Activated CD8-positive, alpha-beta T cell treated with anti-CD3 and anti-CD28 coated beads for 36 hours (primary cell): ENCODE measurements at regions not wholly inside any gene's neighbourhood (a gene's known extent, or its start where the extent isn't known, plus 50 kb on each side); places are given as distances from the start of the nearest gene placed in this dataset.

Experiments
- ATAC-seq: fragments of 200-7000 bp; cut with Tn5 transposase; one replicate; pipeline ENCODE4 v1.10.0; 2021; ENCODE audit warnings: mild to moderate bottlenecking, moderate library complexity
- CTCF ChIA-PET: fragments of 350-600 bp; sonication (Branson Sonifier 250); formaldehyde crosslinking; loops from one replicate; lab custom pipeline; 2021; ENCODE audit warnings: antibody characterized with exemption; lab: Charles Lee
- POLR2A ChIA-PET: fragments of 350-600 bp; sonication (Branson Sonifier 250); formaldehyde crosslinking; loops from one replicate; lab custom pipeline; 2021; ENCODE audit warnings: antibody characterized with exemption; lab: Charles Lee
- DNase-seq: peaks from one replicate; pipeline ENCODE4 v3.0.0-alpha.2; 2020
- H3K27ac Mint-ChIP-seq: one replicate; pipeline ENCODE4 v1.8.0; 2021; ENCODE audit warnings: mild to moderate bottlenecking, mixed read lengths
- H3K27me3 Mint-ChIP-seq: one replicate; pipeline ENCODE4 v1.8.0; 2021; ENCODE audit warnings: mixed read lengths
- H3K36me3 Mint-ChIP-seq: one replicate; pipeline ENCODE4 v1.8.0; 2021; ENCODE audit warnings: low read depth, mixed read lengths
- H3K4me1 Mint-ChIP-seq: one replicate; pipeline ENCODE4 v1.8.0; 2021; ENCODE audit warnings: low read depth, mixed read lengths
- H3K4me3 Mint-ChIP-seq: one replicate; pipeline ENCODE4 v1.8.0; 2021; ENCODE audit warnings: mild to moderate bottlenecking, moderate library complexity, mixed read lengths
- H3K9me3 Mint-ChIP-seq: one replicate; pipeline ENCODE4 v1.8.0; 2021; ENCODE audit warnings: mixed read lengths
- CTCF ChIP-seq: fragments of 200-600 bp; IDR thresholded peaks from one replicate; pipeline ENCODE4 v1.8.0; 2022; ENCODE audit warnings: antibody characterized with exemption, mild to moderate bottlenecking
- intact Hi-C: fragments of 100-400 bp; cut with micrococcal nuclease; formaldehyde crosslinking; loops from one replicate; pipeline ENCODE4 v1.10.0; 2022

- no peak overlapping the region for H3K27ac Mint-ChIP-seq
- no peaks in the 10 kb centered on the region for H3K27me3 Mint-ChIP-seq
- no peak for TF ChIP-seq CTCF
- DNase-seq: no peak
- ATAC-seq: no peak
- no peaks in the 10 kb centered on the region for H3K36me3 Mint-ChIP-seq
- POLR2A ChIA-PET: no interaction called here
- peaks cover 6% of the 10 kb centered on the region for H3K9me3 Mint-ChIP-seq
- intact Hi-C loops: no loop called here
- no peaks in the 10 kb centered on the region for H3K4me1 Mint-ChIP-seq
- no peak overlapping the region for H3K4me3 Mint-ChIP-seq
- CTCF ChIA-PET: no interaction called here
These were observed 766.9 kb upstream of the ADGRL4 start for GRCh38 chr1:79773385-79773784.

- CTCF ChIA-PET: no interaction called here
- DNase-seq: no peak
- H3K36me3 Mint-ChIP-seq: no peaks in the 10 kb centered on the region
- no peak for ATAC-seq
- POLR2A ChIA-PET: no interaction called here
- H3K27me3 Mint-ChIP-seq: no peaks in the 10 kb centered on the region
- H3K9me3 Mint-ChIP-seq: peaks cover 10% of the 10 kb centered on the region
- intact Hi-C loops: no loop called here
- no peaks in the 10 kb centered on the region for H3K4me1 Mint-ChIP-seq
- TF ChIP-seq CTCF: no peak
- H3K27ac Mint-ChIP-seq: no peak overlapping the region
- H3K4me3 Mint-ChIP-seq: no peak overlapping the region
These were observed 755.9 kb upstream of the ADGRL4 start for GRCh38 chr1:79762461-79762860.

- Mint-ChIP-seq H3K27ac (no peak overlapping the region), H3K36me3 (no peaks in the 10 kb centered on the region), H3K4me1 (no peaks in the 10 kb centered on the region), H3K4me3 (no peak overlapping the region), H3K9me3 (peaks cover 10% of the 10 kb centered on the region), H3K27me3 (no peaks in the 10 kb centered on the region)
- ATAC-seq (no peak), DNase-seq (no peak)
- POLR2A ChIA-PET: no interaction called here
- intact Hi-C loops: no loop called here
- TF ChIP-seq CTCF: no peak
- CTCF ChIA-PET: no interaction called here
These were observed 754.0 kb upstream of the ADGRL4 start for GRCh38 chr1:79760531-79760930.

GRCh38 chr1:79749607-79750006 lies 743.1 kb upstream of the ADGRL4 start:
- H3K4me3 Mint-ChIP-seq: no peak overlapping the region
- TF ChIP-seq CTCF: no peak
- peaks cover 3% of the 10 kb centered on the region for H3K9me3 Mint-ChIP-seq
- CTCF ChIA-PET: no interaction called here
- DNase-seq (no peak), ATAC-seq (no peak)
- intact Hi-C loops: no loop called here
- no peaks in the 10 kb centered on the region for H3K4me1 Mint-ChIP-seq
- no peaks in the 10 kb centered on the region for H3K36me3 Mint-ChIP-seq
- H3K27ac Mint-ChIP-seq: no peak overlapping the region
- POLR2A ChIA-PET: no interaction called here
- H3K27me3 Mint-ChIP-seq: no peaks in the 10 kb centered on the region

GRCh38 chr1:79745929-79746328 lies 739.4 kb upstream of the ADGRL4 start:
- DNase-seq (no peak), ATAC-seq (no peak)
- Mint-ChIP-seq H3K27ac (no peak overlapping the region), H3K36me3 (no peaks in the 10 kb centered on the region), H3K27me3 (no peaks in the 10 kb centered on the region), H3K4me3 (no peak overlapping the region), H3K9me3 (peaks cover 2% of the 10 kb centered on the region), H3K4me1 (no peaks in the 10 kb centered on the region)
- intact Hi-C loops: no loop called here
- ChIA-PET POLR2A (no interaction called here), CTCF (no interaction called here)
- no peak for TF ChIP-seq CTCF
